ENCODE measurements at regions not wholly inside any gene's neighbourhood (a gene's known extent, or its start where the extent isn't known, plus 50 kb on each side); places are given as distances from the start of the nearest gene placed in this dataset.

DNA sequence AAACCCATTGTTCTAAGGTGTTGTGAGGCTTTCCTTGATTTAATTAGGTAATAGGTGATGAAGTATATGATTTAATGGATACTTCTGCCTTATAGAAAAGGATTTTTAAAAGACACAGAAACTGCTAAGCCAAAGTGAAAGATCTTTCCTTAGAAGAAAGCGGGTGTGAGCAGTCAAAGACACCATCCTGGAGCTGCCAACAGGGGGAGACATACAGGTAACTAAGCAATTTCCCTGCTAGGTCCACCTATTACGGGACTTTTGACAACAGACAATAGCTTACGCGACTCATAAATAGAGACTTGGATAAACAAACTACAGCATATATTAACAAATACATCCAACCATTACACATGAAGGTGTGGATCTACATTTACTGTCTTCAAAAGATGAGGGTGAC lies 669.5 kb downstream of the SQOR start:
- TF ChIP-seq POLR2A (IDR thresholded peaks at IDR 0.05; ENCODE audit: low read depth, low read length) (no peak), POLR2AphosphoS5 (IDR thresholded peaks at IDR 0.05; ENCODE audit: low read depth, low read length) (no peak)

All from GM12892 (cell line).